WTC11 (cell line): ENCODE measurements at regions not wholly inside any gene's neighbourhood (a gene's known extent, or its start where the extent isn't known, plus 50 kb on each side); places are given as distances from the start of the nearest gene placed in this dataset.

Experiments used
- ATAC-seq: fragments of 200-7000 bp; cut with Tn5 transposase; 2 replicates; pipeline ENCODE4 v1.10.0; 2021; ENCODE audit warnings: mild to moderate bottlenecking, moderate library complexity
- CTCF ChIA-PET: fragments of 300-600 bp; sonication (Branson Sonifier 250); formaldehyde crosslinking; loops from one replicate; lab custom pipeline; 2021; ENCODE audit warnings: antibody characterized with exemption; lab: Charles Lee
- POLR2A ChIA-PET: fragments of 350-600 bp; sonication (Branson Sonifier 250); formaldehyde crosslinking; loops from one replicate; lab custom pipeline; 2021; ENCODE audit warnings: antibody characterized with exemption; lab: Charles Lee
- DNase-seq: peaks from one replicate; pipeline ENCODE4 v3.0.0; 2021; ENCODE audit warnings: low spot score
- H3K27ac Mint-ChIP-seq: 2 replicates; pipeline ENCODE4 v1.8.0; 2021; ENCODE audit warnings: mixed read lengths
- H3K27me3 Mint-ChIP-seq: 2 replicates; pipeline ENCODE4 v1.8.0; 2021; ENCODE audit warnings: low read depth, mild to moderate bottlenecking, moderate library complexity, mixed read lengths
- H3K36me3 Mint-ChIP-seq: 2 replicates; pipeline ENCODE4 v1.8.0; 2021; ENCODE audit warnings: mixed read lengths
- H3K4me1 Mint-ChIP-seq: 2 replicates; pipeline ENCODE4 v1.8.0; 2022; ENCODE audit warnings: mixed read lengths
- H3K4me3 Mint-ChIP-seq: 2 replicates; pipeline ENCODE4 v1.8.0; 2021; ENCODE audit warnings: mild to moderate bottlenecking, moderate library complexity, mixed read lengths
- H3K9me3 Mint-ChIP-seq: 2 replicates; pipeline ENCODE4 v1.8.0; 2021; ENCODE audit warnings: mixed read lengths
- AR ChIP-seq: fragments of 250-450 bp; sonication (Bioruptor Pico); IDR thresholded peaks from 2 replicates; pipeline ENCODE4 v1.9.0; 2021; ENCODE audit warnings: mild to moderate bottlenecking
- CREB1 ChIP-seq: sonication (generic); formaldehyde crosslinking; IDR thresholded peaks from 2 replicates; pipeline ENCODE4 v1.8.0; 2023; ENCODE audit warnings: mild to moderate bottlenecking, missing genetic modification reagents
- CREM ChIP-seq: sonication (generic); formaldehyde crosslinking; IDR thresholded peaks from 2 replicates; pipeline ENCODE4 v1.8.1; 2022; ENCODE audit warnings: mild to moderate bottlenecking, missing genetic modification reagents, moderate library complexity
- CTCF ChIP-seq: fragments of 200-600 bp; IDR thresholded peaks from 2 replicates; pipeline ENCODE4 v1.8.0; 2022; ENCODE audit warnings: antibody characterized with exemption
- E2F4 ChIP-seq: sonication (generic); formaldehyde crosslinking; IDR thresholded peaks from 2 replicates; pipeline ENCODE4 v1.8.1; 2022; ENCODE audit warnings: low read depth, mild to moderate bottlenecking, moderate library complexity, missing genetic modification reagents, borderline replicate concordance
- ESRRA ChIP-seq: sonication (generic); formaldehyde crosslinking; IDR thresholded peaks from 2 replicates; pipeline ENCODE4 v1.8.1; 2022; ENCODE audit warnings: mild to moderate bottlenecking, missing genetic modification reagents, borderline replicate concordance
- JUN ChIP-seq: sonication (generic); formaldehyde crosslinking; IDR thresholded peaks from 2 replicates; pipeline ENCODE4 v1.8.0; 2023; ENCODE audit warnings: mild to moderate bottlenecking, missing genetic modification reagents
- ZNF281 ChIP-seq: sonication (generic); formaldehyde crosslinking; IDR thresholded peaks from 2 replicates; pipeline ENCODE4 v1.8.0; 2023; ENCODE audit warnings: mild to moderate bottlenecking, missing genetic modification reagents
- ZNF396 ChIP-seq: fragments of 250-450 bp; sonication (Bioruptor Pico); IDR thresholded peaks from 2 replicates; pipeline ENCODE4 v1.8.0; 2021; ENCODE audit warnings: mild to moderate bottlenecking, moderate library complexity, borderline replicate concordance
- ZSCAN18 ChIP-seq: fragments of 250-450 bp; sonication (Bioruptor Pico); IDR thresholded peaks from 2 replicates; pipeline ENCODE4 v2.1.2; 2022; ENCODE audit warnings: mild to moderate bottlenecking, moderate library complexity

GRCh38 chr2:239599299-239599698 is 198.5 kb upstream of the HDAC4 start (continued):
- TF ChIP-seq ZSCAN18 (no peak), AR (CRISPR knock-in tag) (no peak), CREM (CRISPR knock-in tag) (no peak), ZNF281 (no peak), E2F4 (CRISPR knock-in tag) (no peak), ESRRA (no peak), CREB1 (CRISPR knock-in tag) (no peak), JUN (no peak)

- no peaks in the 10 kb centered on the region for H3K27me3 Mint-ChIP-seq
- no peak for DNase-seq
- peaks cover 13% of the 10 kb centered on the region for H3K4me1 Mint-ChIP-seq
- H3K9me3 Mint-ChIP-seq, result no peaks in the 10 kb centered on the region; the same call in 1 of the 2 replicates
- CTCF ChIA-PET, result no interaction called here
- POLR2A ChIA-PET, result no interaction called here
- TF ChIP-seq ZNF396 (CRISPR knock-in tag), result no peak
- ATAC-seq, result no peak
- no peak overlapping the region for H3K4me3 Mint-ChIP-seq
- no peaks in the 10 kb centered on the region for H3K36me3 Mint-ChIP-seq
- H3K27ac Mint-ChIP-seq, result no peak overlapping the region
These were observed 197.9 kb upstream of the HDAC4 start for GRCh38 chr2:239598732-239599090.

GRCh38 chr2:239598011-239598731 is 197.4 kb upstream of the HDAC4 start:
- no peak for ATAC-seq
- Mint-ChIP-seq H3K36me3 (no peaks in the 10 kb centered on the region), H3K27me3 (no peaks in the 10 kb centered on the region), H3K4me1 (peaks cover 13% of the 10 kb centered on the region), H3K27ac (no peak overlapping the region), H3K4me3 (no peak overlapping the region), H3K9me3 (no peaks in the 10 kb centered on the region; the same call in 1 of the 2 replicates)
- CTCF ChIA-PET, result no interaction called here
- no peak for DNase-seq
- POLR2A ChIA-PET, result no interaction called here
- TF ChIP-seq CTCF, result no peak
